Esophagus muscularis mucosa (tissue), 4 donors: ENCODE measurements at regions not wholly inside any gene's neighbourhood (a gene's known extent, or its start where the extent isn't known, plus 50 kb on each side); places are given as distances from the start of the nearest gene placed in this dataset.

Source experiments
- DNase-seq: peaks from one replicate; pipeline ENCODE4 v3.0.0-alpha.2; 2017; ENCODE audit errors: extremely low spot score
- H3K27ac ChIP-seq, 4 donors: fragments of 200-600 bp; sonication (generic); replicated peaks in 1 of 4; 1 replicate in 3 of 4; 2 replicates in 1 of 4; pipeline ENCODE4 v1.5.1; 2016 to 2019; ENCODE audit warnings: mild to moderate bottlenecking in 1 of 4
- H3K27me3 ChIP-seq, 4 donors: fragments of 200-600 bp; sonication (generic); one replicate each; pipeline versions ENCODE4 v1.5.1 to v1.6.0; 2016 to 2019
- H3K36me3 ChIP-seq, 4 donors: fragments of 200-600 bp; sonication (generic); one replicate each; pipeline ENCODE4 v1.5.1; 2016 to 2019
- H3K4me1 ChIP-seq, 4 donors: fragments of 200-600 bp; sonication (generic); one replicate each; pipeline ENCODE4 v1.5.1; 2016 to 2019
- H3K4me3 ChIP-seq, 4 donors: fragments of 200-600 bp; sonication (generic); 1 replicate in 2 of 4; 2 replicates in 2 of 4; pipeline ENCODE4 v1.5.1; 2016 to 2019; ENCODE audit warnings: mild to moderate bottlenecking in 4 of 4, moderate library complexity in 1 of 4
- H3K9me3 ChIP-seq, 4 donors: fragments of 200-600 bp; sonication (generic); 1 replicate in 3 of 4; 2 replicates in 1 of 4; pipeline ENCODE4 v1.5.1; 2016 to 2019
- CTCF ChIP-seq, 3 experiments: fragments of 200-600 bp in 2 of 3; fragments of 450-650 bp in 1 of 3; sonication (generic) in 2 of 3; IDR thresholded peaks; one replicate each; pipeline ENCODE4 v1.5.1; 2017 to 2019; ENCODE audit warnings: antibody characterized with exemption in 3 of 3, mild to moderate bottlenecking in 2 of 3, moderate library complexity in 1 of 3
- EP300 ChIP-seq: sonication (generic); formaldehyde crosslinking; IDR thresholded peaks from one replicate; pipeline ENCODE4 v1.6.1; 2017; ENCODE audit warnings: antibody characterized with exemption
- POLR2A ChIP-seq: fragments of 450-650 bp; IDR thresholded peaks from one replicate; pipeline ENCODE4 v1.6.1; 2017; ENCODE audit warnings: antibody characterized with exemption, moderate library complexity, mild to moderate bottlenecking, low read depth
- POLR2AphosphoS5 ChIP-seq, 2 donors: sonication (generic); formaldehyde crosslinking; IDR thresholded peaks; one replicate each; pipeline ENCODE4 v1.6.1; 2017; ENCODE audit warnings: antibody characterized with exemption in 2 of 2
- WGBS: methylation state at CpG from one replicate; pipeline ENCODE4 v1.1.5; 2018; 5-methylcytosine and 5-hydroxymethylcytosine counted together
- intact Hi-C: fragments of 100-400 bp; cut with DNase I; formaldehyde crosslinking; loops from one replicate; pipeline ENCODE4 v1.15.1; 2023

- H3K36me3 ChIP-seq = no peaks in the 10 kb centered on the region
- H3K9me3 ChIP-seq = no peaks in the 10 kb centered on the region
- no peaks in the 10 kb centered on the region for H3K4me1 ChIP-seq
- H3K27ac ChIP-seq = no peak overlapping the region
- DNase-seq = no peak
- H3K27me3 ChIP-seq = no peaks in the 10 kb centered on the region
- 86% methylated on average over 7 of the region's 7 CpGs for WGBS
- TF ChIP-seq EP300 (no peak), CTCF (IDR thresholded peaks at IDR 0.05) (no peak), POLR2AphosphoS5 (IDR thresholded peaks at IDR 0.05) (no peak), POLR2A (no peak)
- intact Hi-C loops = no loop called here
- no peak overlapping the region for H3K4me3 ChIP-seq
These were observed 779.4 kb downstream of the TUSC7 start for GRCh38 chr3:117488983-117489382.

DNA sequence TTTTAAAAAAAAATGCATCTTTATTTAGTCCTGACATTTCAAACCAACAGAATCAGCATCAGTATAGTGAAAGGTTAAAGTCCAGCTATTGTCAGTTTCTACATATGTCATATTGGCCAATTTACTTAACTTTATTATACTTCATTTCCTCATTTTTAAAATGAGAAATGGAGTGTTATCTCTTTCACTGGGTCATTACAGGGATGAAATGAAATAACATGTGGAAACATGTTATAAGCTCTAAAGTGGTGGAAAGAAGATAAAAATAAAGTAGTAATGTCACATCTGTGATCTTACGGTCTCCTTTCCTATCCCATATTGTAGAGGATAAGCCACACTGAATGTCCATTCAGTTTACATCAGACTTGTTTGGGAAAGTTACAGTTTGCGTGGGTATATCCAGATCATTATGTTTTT is 780.1 kb downstream of the TUSC7 start:
- Histone ChIP-seq H3K27ac (no peak overlapping the region), H3K4me1 (no peaks in the 10 kb centered on the region), H3K9me3 (no peaks in the 10 kb centered on the region), H3K27me3 (no peaks in the 10 kb centered on the region), H3K4me3 (no peak overlapping the region), H3K36me3 (no peaks in the 10 kb centered on the region)
- intact Hi-C loops = no loop called here
- 97% methylated on average over 2 of the region's 2 CpGs for WGBS
- no peak for DNase-seq
- TF ChIP-seq POLR2A (no peak), CTCF (IDR thresholded peaks at IDR 0.05) (no peak), EP300 (no peak), POLR2AphosphoS5 (IDR thresholded peaks at IDR 0.05) (no peak)

DNA sequence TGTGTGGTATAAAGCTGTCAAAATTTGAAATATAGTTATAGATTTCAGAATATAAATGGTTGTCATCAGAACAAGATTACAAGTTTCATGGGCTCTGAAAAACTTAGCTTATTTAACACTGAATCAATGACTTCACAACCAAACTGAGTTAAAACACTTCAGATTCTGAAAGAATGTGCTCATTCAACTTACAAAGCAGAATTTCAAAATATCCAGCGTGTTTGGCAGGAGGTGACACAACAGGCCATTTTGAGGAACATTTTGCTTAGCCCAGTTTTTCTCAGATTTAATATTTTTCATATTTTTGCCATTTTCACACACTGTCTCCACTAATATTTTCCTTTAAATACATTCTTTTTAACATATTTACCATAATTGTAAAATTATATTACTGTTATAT is 781.1 kb downstream of the TUSC7 start:
- no peaks in the 10 kb centered on the region for H3K9me3 ChIP-seq
- no peaks in the 10 kb centered on the region for H3K4me1 ChIP-seq
- 67% methylated on average over 1 of the region's 1 CpG for WGBS
- H3K4me3 ChIP-seq = no peak overlapping the region
- no peak for DNase-seq
- no peaks in the 10 kb centered on the region for H3K36me3 ChIP-seq
- no peaks in the 10 kb centered on the region for H3K27me3 ChIP-seq
- no peak for TF ChIP-seq CTCF (IDR thresholded peaks at IDR 0.05)
- no peak for TF ChIP-seq EP300
- TF ChIP-seq POLR2AphosphoS5 (IDR thresholded peaks at IDR 0.05) = no peak
- no peak for TF ChIP-seq POLR2A
- H3K27ac ChIP-seq = no peak overlapping the region
- intact Hi-C loops = no loop called here

- H3K36me3 ChIP-seq = no peaks in the 10 kb centered on the region
- no peak for DNase-seq
- TF ChIP-seq EP300 = no peak
- no peak for TF ChIP-seq CTCF (IDR thresholded peaks at IDR 0.05)
- no peak for TF ChIP-seq POLR2A
- no peak for TF ChIP-seq POLR2AphosphoS5 (IDR thresholded peaks at IDR 0.05)
- H3K4me3 ChIP-seq = no peak overlapping the region
- H3K27ac ChIP-seq = no peak overlapping the region
- intact Hi-C loops = no loop called here
- H3K4me1 ChIP-seq = no peaks in the 10 kb centered on the region
- no peaks in the 10 kb centered on the region for H3K27me3 ChIP-seq
- WGBS = 85% methylated on average over 2 of the region's 2 CpGs
- H3K9me3 ChIP-seq = no peaks in the 10 kb centered on the region
These were observed 786.0 kb downstream of the TUSC7 start for GRCh38 chr3:117495620-117496019.

- Histone ChIP-seq H3K4me1 (no peaks in the 10 kb centered on the region), H3K27ac (no peak overlapping the region), H3K9me3 (no peaks in the 10 kb centered on the region), H3K4me3 (no peak overlapping the region), H3K27me3 (no peaks in the 10 kb centered on the region), H3K36me3 (no peaks in the 10 kb centered on the region)
- 90% methylated on average over 4 of the region's 4 CpGs for WGBS
- no peak for DNase-seq
- intact Hi-C loops = no loop called here
- TF ChIP-seq POLR2A (no peak), POLR2AphosphoS5 (IDR thresholded peaks at IDR 0.05) (no peak), CTCF (IDR thresholded peaks at IDR 0.05) (no peak), EP300 (no peak)
These were observed 789.8 kb downstream of the TUSC7 start for GRCh38 chr3:117499189-117499870.
